ENCODE measurements at regions not wholly inside any gene's neighbourhood (a gene's known extent, or its start where the extent isn't known, plus 50 kb on each side); places are given as distances from the start of the nearest gene placed in this dataset.

GRCh38 chr11:69911310-69912160 is 92.3 kb upstream of the FGF3 start:
- Histone ChIP-seq H4K5ac (ENCODE audit: insufficient read length, low read depth, low read length) (no peak overlapping the region), H2BK15ac (ENCODE audit: low read depth, low read length) (no peak overlapping the region), H3K4me1 (ENCODE audit: insufficient read depth, low read length) (no peaks in the 10 kb centered on the region; the same call in 1 of the 2 replicates), H3K4ac (ENCODE audit: low read depth, low read length) (no peak overlapping the region), H4K8ac (replicated peaks; ENCODE audit: insufficient read length, low read depth, low read length) (no peak overlapping the region), H4K20me1 (ENCODE audit: control insufficient read depth, insufficient read depth, insufficient read length) (no peaks in the 10 kb centered on the region), H3K79me2 (ENCODE audit: insufficient read depth, low read length) (no peaks in the 10 kb centered on the region), H4K91ac (ENCODE audit: insufficient read length, low read depth, low read length) (no peak overlapping the region), H3K27ac (ENCODE audit: insufficient read length, low read depth, low read length) (no peak overlapping the region), H3K9ac (ENCODE audit: extremely low read depth, insufficient read length, low read length) (no peak overlapping the region), H3K18ac (ENCODE audit: insufficient read length, low read depth, low read length) (no peak overlapping the region), H2AK5ac (ENCODE audit: insufficient read length, low read length) (no peak overlapping the region), H3K56ac (ENCODE audit: insufficient read length, low read depth, low read length) (no peak overlapping the region), H2BK20ac (ENCODE audit: low read depth, low read length, poor library complexity, severe bottlenecking) (no peak overlapping the region), H3K23me2 (ENCODE audit: insufficient read length, low read depth, low read length, poor library complexity, severe bottlenecking) (no peaks in the 10 kb centered on the region), H3K79me1 (ENCODE audit: insufficient read depth, low read depth, low read length, poor library complexity, severe bottlenecking) (no peaks in the 10 kb centered on the region), H2BK12ac (ENCODE audit: insufficient read length, low read depth, low read length) (no peak overlapping the region), H3K27me3 (ENCODE audit: insufficient read depth, low read length) (no peaks in the 10 kb centered on the region), H2AFZ (ENCODE audit: low read length) (no peak overlapping the region), H3K4me2 (ENCODE audit: insufficient read depth, insufficient read length, low read length) (no peak overlapping the region), H3K23ac (ENCODE audit: insufficient read length, low read depth, low read length) (no peak overlapping the region), H2BK5ac (ENCODE audit: insufficient read length, low read length) (no peak overlapping the region), H2BK120ac (ENCODE audit: low read depth, low read length, poor library complexity, severe bottlenecking) (no peak overlapping the region), H3T11ph (ENCODE audit: low read length) (no peak overlapping the region), H3K14ac (ENCODE audit: insufficient read depth, low read length) (no peak overlapping the region), H3K9me3 (ENCODE audit: control insufficient read depth, low read depth, low read length) (no peaks in the 10 kb centered on the region)
- no peak overlapping the region; a peak in 1 of 5 replicates for H3K4me3 Mint-ChIP-seq
- peaks cover 15% of the 10 kb centered on the region for H3K27me3 Mint-ChIP-seq (ENCODE audit: low read depth)
- H3K9me3 Mint-ChIP-seq: no peaks in the 10 kb centered on the region
- no peak for DNase-seq
- H3K36me3 Mint-ChIP-seq (ENCODE audit: insufficient read depth in 1 of 3, low read depth in 3 of 3): no peaks in the 10 kb centered on the region; a peak in 1 of 7 replicates
- TF ChIP-seq CTCF (conservative IDR thresholded peaks at IDR 0.05): no peak
- WGBS (ENCODE audit: extremely low coverage, insufficient read length, low lambda C conversion rate): no CpG with 5 or more reads among the region's 28 CpGs
- H3K27ac Mint-ChIP-seq: no peak overlapping the region; a peak in 1 of 7 replicates
- peaks cover 0 to 8% of the 10 kb centered on the region in 2 experiments; a peak in 2 of 4 replicates for H3K4me1 Mint-ChIP-seq
